ENCODE measurements at regions not wholly inside any gene's neighbourhood (a gene's known extent, or its start where the extent isn't known, plus 50 kb on each side); places are given as distances from the start of the nearest gene placed in this dataset.

- Histone ChIP-seq H3K4me1 (ENCODE audit: insufficient read depth, low read length) (no peaks in the 10 kb centered on the region), H3K4me3 (ENCODE audit: low read length) (no peak overlapping the region), H3K27me3 (ENCODE audit: control insufficient read depth in 1 of 2, insufficient read depth in 2 of 2, low read length in 2 of 2) (peaks cover 0 to 2% of the 10 kb centered on the region in 2 experiments), H3K27ac (ENCODE audit: low read depth in 1 of 2, low read length in 2 of 2) (no peak overlapping the region), H3K36me3 (ENCODE audit: insufficient read depth, low read length) (no peaks in the 10 kb centered on the region), H3K9me3 (ENCODE audit: control insufficient read depth in 1 of 2, insufficient read depth in 1 of 2, low read length in 2 of 2) (no peaks in the 10 kb centered on the region)
- ChIA-PET POLR2A (no interaction called here), CTCF (interaction anchor here (1.2 kb wide), 1 partner anchor 9 kb away, joined by 6 read pairs; no protein-coding TSS in a partner anchor)
- ATAC-seq (ENCODE audit: poor library complexity) (no peak), DNase-seq (no peak)
- H3K9me3 Mint-ChIP-seq: no peaks in the 10 kb centered on the region
- no peaks in the 10 kb centered on the region for H3K4me1 Mint-ChIP-seq (ENCODE audit: low read depth)
- no peak overlapping the region for H3K4me3 Mint-ChIP-seq
- H3K27me3 Mint-ChIP-seq: peaks cover 4% of the 10 kb centered on the region
- TF ChIP-seq CTCF (IDR thresholded peaks at IDR 0.05): no peak
- no peaks in the 10 kb centered on the region for H3K36me3 Mint-ChIP-seq (ENCODE audit: low read depth)
- intact Hi-C loops (cut with DNase I, micrococcal nuclease): no loop called here
- H3K27ac Mint-ChIP-seq: no peak overlapping the region
Measured at GRCh38 chr5:66299463-66299862, 155.4 kb downstream of the SREK1 start.

- POLR2A ChIA-PET: no interaction called here
- intact Hi-C loops (cut with DNase I, micrococcal nuclease): loop anchor here (5.0 to 10.0 kb wide), 2 partner anchors 538 to 540 kb away; no protein-coding TSS in a partner anchor
- CTCF ChIA-PET: no interaction called here
- H3K27me3 Mint-ChIP-seq: peaks cover 9% of the 10 kb centered on the region
- H3K36me3 Mint-ChIP-seq (ENCODE audit: low read depth): no peaks in the 10 kb centered on the region
- Histone ChIP-seq H3K27me3 (ENCODE audit: control insufficient read depth in 1 of 2, insufficient read depth in 2 of 2, low read length in 2 of 2) (peaks cover 0 to 10% of the 10 kb centered on the region in 2 experiments), H3K36me3 (ENCODE audit: insufficient read depth, low read length) (no peaks in the 10 kb centered on the region), H3K4me3 (ENCODE audit: low read length) (no peak overlapping the region), H3K4me1 (ENCODE audit: insufficient read depth, low read length) (peaks cover 5% of the 10 kb centered on the region), H3K27ac (ENCODE audit: low read depth in 1 of 2, low read length in 2 of 2) (no peak overlapping the region), H3K9me3 (ENCODE audit: control insufficient read depth in 1 of 2, insufficient read depth in 1 of 2, low read length in 2 of 2) (no peaks in the 10 kb centered on the region)
- no peak for DNase-seq
- no peak for ATAC-seq (ENCODE audit: poor library complexity)
- no peak overlapping the region for H3K27ac Mint-ChIP-seq
- no peaks in the 10 kb centered on the region for H3K9me3 Mint-ChIP-seq
- H3K4me1 Mint-ChIP-seq (ENCODE audit: low read depth): peaks cover 5% of the 10 kb centered on the region
- H3K4me3 Mint-ChIP-seq: no peak overlapping the region
- no peak for TF ChIP-seq CTCF (IDR thresholded peaks at IDR 0.05)
Measured at GRCh38 chr5:66302344-66302743, 158.2 kb downstream of the SREK1 start.

GRCh38 chr5:66306105-66306843 lies 162.2 kb downstream of the SREK1 start:
- DNase-seq (peak in 4 of 14 experiments; percentile 26 to 58 (median 48)), ATAC-seq (ENCODE audit: poor library complexity) (peak; percentile 65)
- H3K4me1 Mint-ChIP-seq (ENCODE audit: low read depth): peaks cover 10% of the 10 kb centered on the region
- Histone ChIP-seq H3K36me3 (ENCODE audit: insufficient read depth, low read length) (no peaks in the 10 kb centered on the region), H3K9me3 (ENCODE audit: control insufficient read depth in 1 of 2, insufficient read depth in 1 of 2, low read length in 2 of 2) (no peaks in the 10 kb centered on the region), H3K27ac (ENCODE audit: low read depth in 1 of 2, low read length in 2 of 2) (no peak overlapping the region), H3K27me3 (ENCODE audit: control insufficient read depth in 1 of 2, insufficient read depth in 2 of 2, low read length in 2 of 2) (peaks cover 0 to 10% of the 10 kb centered on the region in 2 experiments), H3K4me1 (ENCODE audit: insufficient read depth, low read length) (peaks cover 5% of the 10 kb centered on the region), H3K4me3 (ENCODE audit: low read length) (no peak overlapping the region)
- peak; percentile 77 for TF ChIP-seq CTCF (IDR thresholded peaks at IDR 0.05)
- no peaks in the 10 kb centered on the region for H3K9me3 Mint-ChIP-seq
- H3K27ac Mint-ChIP-seq: no peak overlapping the region
- H3K4me3 Mint-ChIP-seq: no peak overlapping the region
- no peaks in the 10 kb centered on the region for H3K36me3 Mint-ChIP-seq (ENCODE audit: low read depth)
- peaks cover 5% of the 10 kb centered on the region for H3K27me3 Mint-ChIP-seq
- POLR2A ChIA-PET: no interaction called here
- intact Hi-C loops (cut with DNase I, micrococcal nuclease): loop anchor here (5.0 to 10.0 kb wide), 3 partner anchors 541 to 1966 kb away; no protein-coding TSS in a partner anchor
- CTCF ChIA-PET: interaction anchor here (0.7 to 1.5 kb wide), 6 partner anchors 8 to 1940 kb away, joined by 3 to 4 read pairs (median 4); no protein-coding TSS in a partner anchor
